ENCODE measurements at regions not wholly inside any gene's neighbourhood (a gene's known extent, or its start where the extent isn't known, plus 50 kb on each side); places are given as distances from the start of the nearest gene placed in this dataset.

DNA sequence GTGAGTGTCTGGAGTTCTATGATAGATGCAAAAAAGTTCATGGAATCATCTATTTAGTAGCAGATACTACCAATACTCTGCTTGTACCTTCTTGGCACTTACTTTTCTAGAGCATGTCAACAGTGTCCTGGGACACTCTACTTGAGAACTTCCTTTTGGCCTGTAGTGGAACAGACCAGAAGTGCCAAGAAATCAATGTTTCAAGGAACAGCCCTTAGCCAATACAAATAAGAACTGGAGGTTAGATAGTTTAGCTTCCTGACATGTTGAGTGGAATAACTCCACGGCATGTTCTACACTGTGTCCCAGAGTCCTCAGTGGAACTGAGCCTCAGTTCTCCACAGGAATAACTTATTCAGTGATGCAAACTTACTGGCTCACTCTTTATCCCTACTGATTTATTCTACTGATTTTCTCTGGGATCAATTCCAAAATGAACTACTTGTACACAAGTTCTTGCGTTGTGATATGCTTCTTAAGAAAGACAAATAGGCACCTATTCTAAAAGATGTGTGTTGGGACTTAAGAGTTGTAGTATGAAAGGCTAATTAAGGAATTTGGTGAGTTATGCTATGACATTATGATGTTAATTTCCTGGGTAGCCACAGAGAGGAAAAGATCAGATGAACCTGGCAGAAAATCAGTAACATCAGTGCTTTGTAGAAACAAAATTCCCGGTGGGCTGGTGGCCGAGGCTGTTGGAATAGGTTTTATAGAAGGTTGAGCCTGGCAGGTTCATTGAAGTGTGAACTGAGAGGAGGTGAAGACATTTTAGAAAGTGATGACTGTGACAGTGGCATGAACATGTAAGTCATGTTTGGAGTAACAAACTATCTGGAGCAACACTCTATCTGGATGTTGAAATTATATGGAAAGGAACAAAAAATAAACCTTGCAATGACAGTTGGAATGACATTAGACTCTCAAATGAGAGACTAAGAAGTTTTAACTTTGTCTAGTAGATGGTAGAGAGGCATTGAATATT lies 101.8 kb upstream of the RBMS3 start:
- TF ChIP-seq, protein P1, sequence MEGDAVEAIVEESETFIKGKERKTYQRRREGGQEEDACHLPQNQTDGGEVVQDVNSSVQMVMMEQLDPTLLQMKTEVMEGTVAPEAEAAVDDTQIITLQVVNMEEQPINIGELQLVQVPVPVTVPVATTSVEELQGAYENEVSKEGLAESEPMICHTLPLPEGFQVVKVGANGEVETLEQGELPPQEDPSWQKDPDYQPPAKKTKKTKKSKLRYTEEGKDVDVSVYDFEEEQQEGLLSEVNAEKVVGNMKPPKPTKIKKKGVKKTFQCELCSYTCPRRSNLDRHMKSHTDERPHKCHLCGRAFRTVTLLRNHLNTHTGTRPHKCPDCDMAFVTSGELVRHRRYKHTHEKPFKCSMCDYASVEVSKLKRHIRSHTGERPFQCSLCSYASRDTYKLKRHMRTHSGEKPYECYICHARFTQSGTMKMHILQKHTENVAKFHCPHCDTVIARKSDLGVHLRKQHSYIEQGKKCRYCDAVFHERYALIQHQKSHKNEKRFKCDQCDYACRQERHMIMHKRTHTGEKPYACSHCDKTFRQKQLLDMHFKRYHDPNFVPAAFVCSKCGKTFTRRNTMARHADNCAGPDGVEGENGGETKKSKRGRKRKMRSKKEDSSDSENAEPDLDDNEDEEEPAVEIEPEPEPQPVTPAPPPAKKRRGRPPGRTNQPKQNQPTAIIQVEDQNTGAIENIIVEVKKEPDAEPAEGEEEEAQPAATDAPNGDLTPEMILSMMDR (IDR thresholded peaks at IDR 0.05), result no peak
- TF ChIP-seq POLR2A (IDR thresholded peaks at IDR 0.05), result no peak
